ENCODE measurements at regions not wholly inside any gene's neighbourhood (a gene's known extent, or its start where the extent isn't known, plus 50 kb on each side); places are given as distances from the start of the nearest gene placed in this dataset.

GRCh38 chr7:116329686-116330503 is 119.6 kb downstream of the TES start:
- TF ChIP-seq EZH2 (IDR thresholded peaks at IDR 0.05; ENCODE audit: low read length, unreplicated experiment) (no peak), CTCF (conservative IDR thresholded peaks at IDR 0.05; ENCODE audit: low read depth, low read length) (no peak), EZH2phosphoT487 (IDR thresholded peaks at IDR 0.05; ENCODE audit: borderline replicate concordance, low read length) (no peak)
